Panc1 (cell line): ENCODE measurements at regions not wholly inside any gene's neighbourhood (a gene's known extent, or its start where the extent isn't known, plus 50 kb on each side); places are given as distances from the start of the nearest gene placed in this dataset.

Experiments
- ATAC-seq: fragments of 200-7000 bp; cut with Tn5 transposase; 2 replicates; pipeline ENCODE4 v1.9.1; 2020; ENCODE audit warnings: mild to moderate bottlenecking, moderate library complexity
- BruUV-seq: library from RNA; stranded (reverse); fragments of 400-500 nt; replicated peaks from 2 replicates; lab custom pipeline; 2021; lab: Mats Ljungman, UMichigan
- CTCF ChIA-PET: fragments of 300-600 bp; sonication (Branson Sonifier 250); formaldehyde crosslinking; loops from one replicate; lab custom pipeline; 2022; ENCODE audit warnings: antibody characterized with exemption; lab: Charles Lee
- POLR2A ChIA-PET: fragments of 300-600 bp; sonication (Branson Sonifier 250); formaldehyde crosslinking; loops from one replicate; lab custom pipeline; 2022; ENCODE audit warnings: antibody characterized with exemption; lab: Charles Lee
- DNase-seq: peaks from one replicate; pipeline ENCODE4 v3.0.0-alpha.2; 2010; ENCODE audit warnings: low read depth, low spot score
- H3K27ac ChIP-seq: 2 replicates; pipeline ENCODE4 v1.5.1; 2011; ENCODE audit warnings: mild to moderate bottlenecking, low read length, inconsistent platforms
- H3K27me3 ChIP-seq: fragments of 200-500 bp; sonication (Bioruptor generic); 2 replicates; pipeline ENCODE4 v1.6.0; 2014; ENCODE audit warnings: low read length, inconsistent platforms; ENCODE audit not compliant: control insufficient read depth, insufficient read depth
- H3K36me3 ChIP-seq: fragments of 200-500 bp; sonication (Bioruptor generic); 2 replicates; pipeline ENCODE4 v1.5.1; 2014; ENCODE audit warnings: inconsistent platforms, mild to moderate bottlenecking, low read length, moderate library complexity; ENCODE audit not compliant: control insufficient read depth, insufficient read depth
- H3K4me1 ChIP-seq: 2 replicates; pipeline ENCODE4 v1.5.1; 2011; ENCODE audit warnings: inconsistent platforms, mild to moderate bottlenecking, low read length, moderate library complexity; ENCODE audit not compliant: control insufficient read depth, insufficient read depth
- H3K4me3 ChIP-seq, 2 experiments: 2 replicates each; pipeline ENCODE4 v1.5.1; 2011 to 2012; ENCODE audit warnings: low read depth in 2 of 2, low read length in 2 of 2, mild to moderate bottlenecking in 2 of 2, inconsistent platforms in 1 of 2, moderate library complexity in 1 of 2
- H3K9me3 ChIP-seq: fragments of 200-500 bp; sonication (Bioruptor generic); 2 replicates; pipeline ENCODE4 v1.5.1; 2014; ENCODE audit warnings: low read depth, mild to moderate bottlenecking, inconsistent platforms, low read length, moderate library complexity; ENCODE audit not compliant: control insufficient read depth, insufficient read depth
- POLR2AphosphoS5 ChIP-seq: IDR thresholded peaks from 2 replicates; pipeline ENCODE4 v1.6.1; 2012; ENCODE audit warnings: mild to moderate bottlenecking, low read depth, low read length, moderate library complexity
- SIN3A ChIP-seq: IDR thresholded peaks from 2 replicates; pipeline ENCODE4 v1.6.1; 2012; ENCODE audit warnings: low read depth, mild to moderate bottlenecking, low read length, moderate library complexity, borderline replicate concordance; ENCODE audit not compliant: insufficient read depth
- TCF7L2 ChIP-seq: IDR thresholded peaks from 2 replicates; pipeline ENCODE4 v1.6.1; 2011; ENCODE audit warnings: mild to moderate bottlenecking, low read depth, low read length, inconsistent platforms
- in situ Hi-C: cut with HindIII; loops from 2 replicates; pipeline ENCODE4 v1.10.0; 2016; ENCODE audit warnings: low sequenced_read_pairs, low pct_unique_long_range_greater_than_20kb
- intact Hi-C: fragments of 100-400 bp; cut with micrococcal nuclease; formaldehyde crosslinking; loops from one replicate; pipeline ENCODE4 v1.10.0; 2022; ENCODE audit not compliant: unreplicated experiment
- TF ChIP-seq, protein P1 (sequence below): fragments of 450-650 bp; IDR thresholded peaks from 2 replicates; pipeline ENCODE4 v1.5.1; 2017; ENCODE audit warnings: mild to moderate bottlenecking
- TF ChIP-seq, protein P2 (sequence below), 2 experiments: IDR thresholded peaks; 2 replicates each; pipeline ENCODE4 v1.6.1; 2011 to 2012; ENCODE audit warnings: low read depth in 2 of 2, control low read depth in 1 of 2, low read length in 1 of 2, mild to moderate bottlenecking in 1 of 2, moderate library complexity in 1 of 2; ENCODE audit not compliant: insufficient read depth in 1 of 2

DNA sequence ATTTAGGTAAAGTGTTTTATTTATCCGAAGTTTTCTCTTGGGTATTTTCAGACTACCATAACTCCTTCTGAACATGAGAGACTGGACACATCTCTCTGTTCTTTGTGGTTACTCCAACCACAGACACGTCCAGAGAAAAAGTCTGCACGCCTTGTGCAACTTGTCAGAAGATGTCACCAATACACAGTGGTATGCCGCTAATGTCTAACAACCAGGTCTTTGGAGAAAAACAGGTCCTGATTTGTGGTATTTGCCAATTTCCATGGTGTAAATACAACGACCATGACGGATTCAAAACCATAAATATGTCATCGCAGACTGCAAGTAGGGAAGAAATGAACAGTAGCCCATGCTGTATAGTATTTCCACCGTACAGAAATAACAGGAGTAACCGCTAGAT, 620.6 kb upstream of the ID2 start:
- no TSS peak for BruUV-seq
- no peak overlapping the region for H3K4me3 ChIP-seq
- H3K27me3 ChIP-seq: no peaks in the 10 kb centered on the region
- POLR2A ChIA-PET: no interaction called here
- no peak overlapping the region for H3K27ac ChIP-seq
- DNase-seq (no peak), ATAC-seq (no peak)
- H3K9me3 ChIP-seq: no peaks in the 10 kb centered on the region
- H3K4me1 ChIP-seq: no peaks in the 10 kb centered on the region
- in situ Hi-C loops: no loop called here
- TF ChIP-seq SIN3A: no peak
- no peak for TF ChIP-seq POLR2AphosphoS5
- TF ChIP-seq, protein P1, sequence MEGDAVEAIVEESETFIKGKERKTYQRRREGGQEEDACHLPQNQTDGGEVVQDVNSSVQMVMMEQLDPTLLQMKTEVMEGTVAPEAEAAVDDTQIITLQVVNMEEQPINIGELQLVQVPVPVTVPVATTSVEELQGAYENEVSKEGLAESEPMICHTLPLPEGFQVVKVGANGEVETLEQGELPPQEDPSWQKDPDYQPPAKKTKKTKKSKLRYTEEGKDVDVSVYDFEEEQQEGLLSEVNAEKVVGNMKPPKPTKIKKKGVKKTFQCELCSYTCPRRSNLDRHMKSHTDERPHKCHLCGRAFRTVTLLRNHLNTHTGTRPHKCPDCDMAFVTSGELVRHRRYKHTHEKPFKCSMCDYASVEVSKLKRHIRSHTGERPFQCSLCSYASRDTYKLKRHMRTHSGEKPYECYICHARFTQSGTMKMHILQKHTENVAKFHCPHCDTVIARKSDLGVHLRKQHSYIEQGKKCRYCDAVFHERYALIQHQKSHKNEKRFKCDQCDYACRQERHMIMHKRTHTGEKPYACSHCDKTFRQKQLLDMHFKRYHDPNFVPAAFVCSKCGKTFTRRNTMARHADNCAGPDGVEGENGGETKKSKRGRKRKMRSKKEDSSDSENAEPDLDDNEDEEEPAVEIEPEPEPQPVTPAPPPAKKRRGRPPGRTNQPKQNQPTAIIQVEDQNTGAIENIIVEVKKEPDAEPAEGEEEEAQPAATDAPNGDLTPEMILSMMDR: no peak
- TF ChIP-seq, protein P2, sequence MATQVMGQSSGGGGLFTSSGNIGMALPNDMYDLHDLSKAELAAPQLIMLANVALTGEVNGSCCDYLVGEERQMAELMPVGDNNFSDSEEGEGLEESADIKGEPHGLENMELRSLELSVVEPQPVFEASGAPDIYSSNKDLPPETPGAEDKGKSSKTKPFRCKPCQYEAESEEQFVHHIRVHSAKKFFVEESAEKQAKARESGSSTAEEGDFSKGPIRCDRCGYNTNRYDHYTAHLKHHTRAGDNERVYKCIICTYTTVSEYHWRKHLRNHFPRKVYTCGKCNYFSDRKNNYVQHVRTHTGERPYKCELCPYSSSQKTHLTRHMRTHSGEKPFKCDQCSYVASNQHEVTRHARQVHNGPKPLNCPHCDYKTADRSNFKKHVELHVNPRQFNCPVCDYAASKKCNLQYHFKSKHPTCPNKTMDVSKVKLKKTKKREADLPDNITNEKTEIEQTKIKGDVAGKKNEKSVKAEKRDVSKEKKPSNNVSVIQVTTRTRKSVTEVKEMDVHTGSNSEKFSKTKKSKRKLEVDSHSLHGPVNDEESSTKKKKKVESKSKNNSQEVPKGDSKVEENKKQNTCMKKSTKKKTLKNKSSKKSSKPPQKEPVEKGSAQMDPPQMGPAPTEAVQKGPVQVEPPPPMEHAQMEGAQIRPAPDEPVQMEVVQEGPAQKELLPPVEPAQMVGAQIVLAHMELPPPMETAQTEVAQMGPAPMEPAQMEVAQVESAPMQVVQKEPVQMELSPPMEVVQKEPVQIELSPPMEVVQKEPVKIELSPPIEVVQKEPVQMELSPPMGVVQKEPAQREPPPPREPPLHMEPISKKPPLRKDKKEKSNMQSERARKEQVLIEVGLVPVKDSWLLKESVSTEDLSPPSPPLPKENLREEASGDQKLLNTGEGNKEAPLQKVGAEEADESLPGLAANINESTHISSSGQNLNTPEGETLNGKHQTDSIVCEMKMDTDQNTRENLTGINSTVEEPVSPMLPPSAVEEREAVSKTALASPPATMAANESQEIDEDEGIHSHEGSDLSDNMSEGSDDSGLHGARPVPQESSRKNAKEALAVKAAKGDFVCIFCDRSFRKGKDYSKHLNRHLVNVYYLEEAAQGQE (IDR thresholded peaks at IDR 0.05; ENCODE audit: insufficient read depth in 1 of 2, low read depth in 2 of 2, low read length in 1 of 2): no peak
- no peak for TF ChIP-seq TCF7L2
- no peaks in the 10 kb centered on the region; the same call in 1 of the 2 replicates for H3K36me3 ChIP-seq
- intact Hi-C loops: no loop called here
- CTCF ChIA-PET: no interaction called here

DNA sequence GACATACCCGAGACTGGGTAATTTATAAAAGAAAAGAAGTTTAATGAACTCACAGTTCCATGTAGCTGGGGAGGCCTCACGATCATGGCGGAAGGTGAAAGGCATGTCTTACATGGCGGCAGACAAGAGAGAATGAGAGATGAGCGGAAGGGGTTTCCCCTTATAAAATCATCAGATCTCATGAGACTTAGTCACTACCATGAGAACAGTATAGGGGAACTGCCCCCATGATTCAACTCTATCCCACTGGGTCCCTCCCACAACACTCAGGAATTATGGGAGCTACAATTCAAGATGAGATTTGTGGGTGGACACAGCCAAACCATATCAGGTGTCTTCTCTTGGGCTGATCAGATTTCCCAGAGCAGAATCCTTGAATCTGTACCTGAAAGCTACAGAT, 617.3 kb upstream of the ID2 start:
- TF ChIP-seq TCF7L2 (no peak), POLR2AphosphoS5 (no peak), SIN3A (no peak)
- TF ChIP-seq, protein P1: no peak
- TF ChIP-seq, protein P2 (IDR thresholded peaks at IDR 0.05; ENCODE audit: insufficient read depth in 1 of 2, low read depth in 2 of 2, low read length in 1 of 2): no peak
- no peak overlapping the region for H3K4me3 ChIP-seq
- CTCF ChIA-PET: no interaction called here
- H3K4me1 ChIP-seq: no peaks in the 10 kb centered on the region
- no peaks in the 10 kb centered on the region for H3K9me3 ChIP-seq
- DNase-seq: no peak
- H3K27ac ChIP-seq: no peak overlapping the region
- no peaks in the 10 kb centered on the region; the same call in 1 of the 2 replicates for H3K36me3 ChIP-seq
- no peak for ATAC-seq
- POLR2A ChIA-PET: no interaction called here
- no peaks in the 10 kb centered on the region for H3K27me3 ChIP-seq
- no TSS peak for BruUV-seq
- intact Hi-C loops: no loop called here
- in situ Hi-C loops: no loop called here
